Caco-2 (cell line): ENCODE measurements at regions not wholly inside any gene's neighbourhood (a gene's known extent, or its start where the extent isn't known, plus 50 kb on each side); places are given as distances from the start of the nearest gene placed in this dataset.

ENCODE experiments used
- BruUV-seq: library from RNA; stranded (reverse); fragments of 400-500 nt; replicated peaks from 2 replicates; lab custom pipeline; 2021; lab: Mats Ljungman, UMichigan
- CTCF ChIA-PET: fragments of 300-600 bp; sonication (Branson Sonifier 250); formaldehyde crosslinking; loops from one replicate; lab custom pipeline; 2022; ENCODE audit warnings: antibody characterized with exemption; lab: Charles Lee
- POLR2A ChIA-PET: fragments of 300-600 bp; sonication (Branson Sonifier 250); formaldehyde crosslinking; loops from one replicate; lab custom pipeline; 2022; ENCODE audit warnings: antibody characterized with exemption; lab: Charles Lee
- DNase-seq, 2 experiments: peaks; one replicate each; pipeline versions ENCODE4 v3.0.0 to v3.0.0-alpha.2; 2020 to 2022
- H3K27me3 ChIP-seq: replicated peaks from 2 replicates; pipeline ENCODE4 v1.6.0; 2011; ENCODE audit warnings: low read length; ENCODE audit not compliant: control insufficient read depth, insufficient read depth
- H3K36me3 ChIP-seq: 2 replicates; pipeline ENCODE4 v1.5.1; 2011; ENCODE audit warnings: low read length; ENCODE audit not compliant: control insufficient read depth, insufficient read depth
- H3K4me1 ChIP-seq: fragments of 250-450 bp; sonication (Bioruptor Pico); 2 replicates; pipeline ENCODE4 v1.5.1; 2020; ENCODE audit warnings: mild to moderate bottlenecking
- H3K4me3 ChIP-seq: 2 replicates; pipeline ENCODE4 v1.5.1; 2011; ENCODE audit warnings: low read depth, mild to moderate bottlenecking, control low read depth, low read length
- H3K9me3 ChIP-seq: fragments of 250-450 bp; sonication (Bioruptor Pico); 2 replicates; pipeline ENCODE4 v1.5.1; 2020; ENCODE audit warnings: mild to moderate bottlenecking, moderate library complexity
- H3K27ac Mint-ChIP-seq: one replicate; pipeline ENCODE4 v1.8.0; 2022; ENCODE audit warnings: mixed read lengths; ENCODE audit not compliant: unreplicated experiment
- H3K27me3 Mint-ChIP-seq: one replicate; pipeline ENCODE4 v1.8.0; 2022; ENCODE audit warnings: mixed read lengths; ENCODE audit not compliant: insufficient read depth, unreplicated experiment
- H3K36me3 Mint-ChIP-seq: one replicate; pipeline ENCODE4 v1.8.0; 2022; ENCODE audit warnings: mild to moderate bottlenecking, mixed read lengths; ENCODE audit not compliant: insufficient read depth, unreplicated experiment
- H3K4me1 Mint-ChIP-seq: one replicate; pipeline ENCODE4 v1.8.0; 2022; ENCODE audit warnings: low read depth, mixed read lengths; ENCODE audit not compliant: unreplicated experiment
- H3K4me3 Mint-ChIP-seq: one replicate; pipeline ENCODE4 v1.8.0; 2022; ENCODE audit warnings: mild to moderate bottlenecking, moderate library complexity, mixed read lengths; ENCODE audit not compliant: unreplicated experiment
- H3K9me3 Mint-ChIP-seq: one replicate; pipeline ENCODE4 v1.8.0; 2022; ENCODE audit warnings: mixed read lengths; ENCODE audit not compliant: unreplicated experiment
- intact Hi-C: fragments of 100-400 bp; cut with micrococcal nuclease; formaldehyde crosslinking; loops from one replicate; pipeline ENCODE4 v1.10.0; 2022; ENCODE audit not compliant: unreplicated experiment
- TF ChIP-seq, protein P1 (sequence below), 2 experiments: fragments of 200-600 bp in 1 of 2; IDR thresholded peaks; 1 replicate in 1 of 2; 2 replicates in 1 of 2; pipeline versions ENCODE4 v1.5.1 to v1.8.0; 2011 to 2022; ENCODE audit warnings: antibody characterized with exemption in 1 of 2, control low read depth in 1 of 2, inconsistent platforms in 1 of 2, low read depth in 1 of 2, low read length in 1 of 2, mild to moderate bottlenecking in 1 of 2, moderate library complexity in 1 of 2; ENCODE audit not compliant: insufficient read depth in 1 of 2, severe bottlenecking in 1 of 2, unreplicated experiment in 1 of 2

DNA sequence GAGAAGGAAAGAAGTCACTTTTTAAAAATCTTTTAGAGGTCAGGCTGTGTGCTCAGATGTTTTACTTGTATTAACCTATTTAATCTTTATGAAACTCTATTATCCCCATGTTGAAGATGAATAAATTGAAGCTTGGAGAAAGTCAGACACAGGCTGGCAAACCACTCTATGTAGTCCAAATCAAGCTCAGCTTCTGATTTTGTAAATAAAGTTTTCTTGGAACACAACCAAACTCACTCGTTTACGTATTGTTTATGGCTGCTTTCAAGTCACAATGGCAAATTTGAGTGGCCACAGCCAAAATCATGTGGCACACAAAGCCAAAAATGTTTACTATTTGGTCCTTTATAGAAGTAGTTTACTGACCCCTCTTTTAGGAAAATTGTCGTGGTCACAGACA lies 596.0 kb upstream of the CDH11 start:
- intact Hi-C loops: no loop called here
- no peaks in the 10 kb centered on the region for H3K36me3 ChIP-seq
- BruUV-seq: no TSS peak
- no peaks in the 10 kb centered on the region for H3K9me3 Mint-ChIP-seq
- H3K4me1 ChIP-seq: no peaks in the 10 kb centered on the region
- DNase-seq: no peak
- H3K4me1 Mint-ChIP-seq: no peaks in the 10 kb centered on the region
- POLR2A ChIA-PET: no interaction called here
- CTCF ChIA-PET: no interaction called here
- H3K4me3 Mint-ChIP-seq: no peak overlapping the region
- peaks cover 20% of the 10 kb centered on the region for H3K27me3 Mint-ChIP-seq
- H3K27me3 ChIP-seq: no peaks in the 10 kb centered on the region
- no peak overlapping the region for H3K27ac Mint-ChIP-seq
- H3K36me3 Mint-ChIP-seq: no peaks in the 10 kb centered on the region
- H3K9me3 ChIP-seq: no peaks in the 10 kb centered on the region
- TF ChIP-seq, protein P1, sequence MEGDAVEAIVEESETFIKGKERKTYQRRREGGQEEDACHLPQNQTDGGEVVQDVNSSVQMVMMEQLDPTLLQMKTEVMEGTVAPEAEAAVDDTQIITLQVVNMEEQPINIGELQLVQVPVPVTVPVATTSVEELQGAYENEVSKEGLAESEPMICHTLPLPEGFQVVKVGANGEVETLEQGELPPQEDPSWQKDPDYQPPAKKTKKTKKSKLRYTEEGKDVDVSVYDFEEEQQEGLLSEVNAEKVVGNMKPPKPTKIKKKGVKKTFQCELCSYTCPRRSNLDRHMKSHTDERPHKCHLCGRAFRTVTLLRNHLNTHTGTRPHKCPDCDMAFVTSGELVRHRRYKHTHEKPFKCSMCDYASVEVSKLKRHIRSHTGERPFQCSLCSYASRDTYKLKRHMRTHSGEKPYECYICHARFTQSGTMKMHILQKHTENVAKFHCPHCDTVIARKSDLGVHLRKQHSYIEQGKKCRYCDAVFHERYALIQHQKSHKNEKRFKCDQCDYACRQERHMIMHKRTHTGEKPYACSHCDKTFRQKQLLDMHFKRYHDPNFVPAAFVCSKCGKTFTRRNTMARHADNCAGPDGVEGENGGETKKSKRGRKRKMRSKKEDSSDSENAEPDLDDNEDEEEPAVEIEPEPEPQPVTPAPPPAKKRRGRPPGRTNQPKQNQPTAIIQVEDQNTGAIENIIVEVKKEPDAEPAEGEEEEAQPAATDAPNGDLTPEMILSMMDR (IDR thresholded peaks at IDR 0.05; ENCODE audit: insufficient read depth in 1 of 2, low read depth in 1 of 2, low read length in 1 of 2, severe bottlenecking in 1 of 2, unreplicated experiment in 1 of 2): no peak
- H3K4me3 ChIP-seq: no peak overlapping the region

DNA sequence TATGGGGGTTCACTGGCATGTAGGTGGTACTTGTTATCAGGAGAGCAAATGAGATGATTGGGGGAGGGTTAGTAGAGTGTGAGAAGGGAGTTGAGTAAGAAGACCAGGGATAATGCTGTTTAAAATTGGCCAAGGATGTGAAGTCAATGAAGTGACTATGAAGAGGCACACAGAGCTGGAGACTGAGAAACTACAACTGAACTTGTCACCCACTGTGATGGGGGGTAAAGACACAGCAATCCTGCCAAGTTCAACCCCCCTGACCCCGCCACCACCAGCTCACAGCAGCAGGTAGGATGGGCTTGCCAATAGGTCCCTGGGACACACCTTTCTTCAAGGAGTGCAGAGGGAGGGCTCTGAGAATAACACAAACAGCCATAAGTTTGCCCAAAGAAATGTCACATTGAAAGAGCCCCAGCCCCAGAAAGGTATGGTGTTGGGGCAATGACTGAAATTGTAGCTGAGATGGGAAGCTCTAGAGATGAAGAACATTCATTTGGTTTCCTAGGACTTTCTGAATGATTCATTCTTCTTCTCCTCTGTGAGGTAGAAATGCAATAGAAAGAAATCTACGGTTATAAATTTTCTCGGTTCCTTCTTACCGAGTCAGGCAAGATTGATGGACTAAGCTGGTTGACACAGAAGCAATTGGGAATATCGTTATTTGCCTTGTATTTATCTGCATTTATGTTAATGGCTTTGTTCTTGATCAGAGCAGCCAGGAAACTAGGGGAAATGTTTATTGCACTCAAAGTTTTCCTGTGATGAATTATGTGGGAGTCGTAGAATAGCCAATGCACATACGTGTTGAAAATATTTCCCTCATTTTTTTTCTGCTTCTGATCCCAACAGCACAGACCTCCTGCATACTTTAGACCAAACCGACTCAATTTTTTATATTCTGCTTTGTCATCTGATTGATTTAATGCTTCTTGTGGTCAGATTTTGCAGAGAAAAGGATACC lies 595.2 kb upstream of the CDH11 start:
- Mint-ChIP-seq H3K36me3 (no peaks in the 10 kb centered on the region), H3K4me1 (no peaks in the 10 kb centered on the region), H3K9me3 (peaks cover under 1% of the 10 kb centered on the region), H3K27ac (no peak overlapping the region), H3K27me3 (peaks cover 20% of the 10 kb centered on the region), H3K4me3 (no peak overlapping the region)
- Histone ChIP-seq H3K27me3 (no peaks in the 10 kb centered on the region), H3K4me3 (no peak overlapping the region), H3K9me3 (no peaks in the 10 kb centered on the region), H3K4me1 (no peaks in the 10 kb centered on the region), H3K36me3 (no peaks in the 10 kb centered on the region)
- no peak for DNase-seq
- intact Hi-C loops: no loop called here
- TF ChIP-seq, protein P1 (IDR thresholded peaks at IDR 0.05; ENCODE audit: insufficient read depth in 1 of 2, low read depth in 1 of 2, low read length in 1 of 2, severe bottlenecking in 1 of 2, unreplicated experiment in 1 of 2): no peak
- BruUV-seq: no TSS peak
- CTCF ChIA-PET: no interaction called here
- POLR2A ChIA-PET: no interaction called here

DNA sequence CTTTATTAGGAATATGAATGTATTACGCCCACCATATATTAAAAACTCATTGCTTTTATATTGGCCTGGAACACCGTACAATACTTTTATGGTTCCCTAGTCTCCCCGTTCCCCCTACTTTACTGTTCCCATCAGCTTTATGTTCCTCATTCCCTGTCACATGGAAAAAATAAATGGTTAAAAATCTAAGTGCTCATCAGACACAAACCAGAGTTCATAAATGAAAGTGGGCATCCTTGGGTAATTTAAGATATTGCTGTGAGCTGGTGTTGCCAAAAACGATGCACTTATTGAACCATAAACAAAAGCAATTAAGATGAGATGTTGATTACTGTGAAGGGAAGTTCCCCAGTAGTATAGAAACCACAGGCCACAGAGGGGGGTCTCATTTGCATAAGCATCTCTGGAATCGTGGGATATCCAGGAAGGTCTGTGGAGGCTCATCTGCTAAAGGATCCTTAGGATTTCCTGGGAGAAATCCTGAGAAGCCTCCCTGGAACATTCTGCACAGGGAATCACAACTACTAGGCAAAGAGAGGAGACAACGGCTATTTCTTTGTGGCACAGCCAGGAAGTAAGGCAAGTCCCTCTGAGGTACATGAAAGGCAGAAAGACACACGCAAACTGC lies 591.4 kb upstream of the CDH11 start:
- Histone ChIP-seq H3K27me3 (no peaks in the 10 kb centered on the region), H3K36me3 (no peaks in the 10 kb centered on the region), H3K4me1 (no peaks in the 10 kb centered on the region), H3K9me3 (0 out of 2 replicates have a peak, but pooled peaks cover 7% of the 10 kb centered on the region), H3K4me3 (no peak overlapping the region)
- POLR2A ChIA-PET: no interaction called here
- H3K4me3 Mint-ChIP-seq: no peak overlapping the region
- no peak overlapping the region for H3K27ac Mint-ChIP-seq
- H3K27me3 Mint-ChIP-seq: peaks cover 18% of the 10 kb centered on the region
- TF ChIP-seq, protein P1 (IDR thresholded peaks at IDR 0.05; ENCODE audit: insufficient read depth in 1 of 2, low read depth in 1 of 2, low read length in 1 of 2, severe bottlenecking in 1 of 2, unreplicated experiment in 1 of 2): no peak
- CTCF ChIA-PET: no interaction called here
- peaks cover 27% of the 10 kb centered on the region for H3K9me3 Mint-ChIP-seq
- intact Hi-C loops: no loop called here
- no TSS peak for BruUV-seq
- H3K4me1 Mint-ChIP-seq: no peaks in the 10 kb centered on the region
- H3K36me3 Mint-ChIP-seq: no peaks in the 10 kb centered on the region
- no peak for DNase-seq
